Left ventricle myocardium inferior (tissue), 1 donor: ENCODE measurements at regions not wholly inside any gene's neighbourhood (a gene's known extent, or its start where the extent isn't known, plus 50 kb on each side); places are given as distances from the start of the nearest gene placed in this dataset.

Experiments used
- DNase-seq: peaks from one replicate; pipeline ENCODE4 v3.0.0-alpha.2; 2020
- H3K27ac ChIP-seq: fragments of 200-600 bp; replicated peaks from 2 replicates; pipeline ENCODE4 v1.8.0; 2021
- H3K27me3 ChIP-seq: fragments of 200-600 bp; 2 replicates; pipeline ENCODE4 v1.8.0; 2021; ENCODE audit warnings: low read depth
- H3K36me3 ChIP-seq: fragments of 200-600 bp; 2 replicates; pipeline ENCODE4 v1.8.0; 2021
- H3K4me1 ChIP-seq: fragments of 200-600 bp; 2 replicates; pipeline ENCODE4 v1.8.0; 2021
- H3K4me3 ChIP-seq: fragments of 200-600 bp; 2 replicates; pipeline ENCODE4 v1.8.0; 2021; ENCODE audit warnings: mild to moderate bottlenecking, moderate library complexity
- H3K9me3 ChIP-seq: fragments of 200-600 bp; replicated peaks from 2 replicates; pipeline ENCODE4 v1.8.0; 2021
- CTCF ChIP-seq: fragments of 200-600 bp; IDR thresholded peaks from 2 replicates; pipeline ENCODE4 v1.8.0; 2021; ENCODE audit warnings: antibody characterized with exemption, mild to moderate bottlenecking, borderline replicate concordance
- intact Hi-C: fragments of 100-400 bp; cut with micrococcal nuclease; formaldehyde crosslinking; loops from one replicate; pipeline ENCODE4 v1.11.0; 2022
- donor health status: DM: no; HTN: yes; CAD: no; lungs with severe emphysema.

- Histone ChIP-seq H3K4me3 (no peak overlapping the region), H3K4me1 (peaks cover 12% of the 10 kb centered on the region), H3K36me3 (no peaks in the 10 kb centered on the region), H3K27ac (no peak overlapping the region), H3K27me3 (no peaks in the 10 kb centered on the region), H3K9me3 (peaks cover 10% of the 10 kb centered on the region)
- DNase-seq = no peak
- intact Hi-C loops = no loop called here
- TF ChIP-seq CTCF = no peak
Observed at GRCh38 chr4:152011469-152011868, 250.7 kb upstream of the GATB start.

- H3K36me3 ChIP-seq = no peaks in the 10 kb centered on the region
- H3K27ac ChIP-seq = no peak overlapping the region
- TF ChIP-seq CTCF = no peak
- no peaks in the 10 kb centered on the region for H3K27me3 ChIP-seq
- H3K9me3 ChIP-seq = peaks cover 10% of the 10 kb centered on the region
- no peak for DNase-seq
- intact Hi-C loops = no loop called here
- no peak overlapping the region for H3K4me3 ChIP-seq
- peaks cover 12% of the 10 kb centered on the region for H3K4me1 ChIP-seq
Observed at GRCh38 chr4:152010710-152011079, 249.9 kb upstream of the GATB start.

- DNase-seq = no peak
- peaks cover 12% of the 10 kb centered on the region for H3K4me1 ChIP-seq
- H3K9me3 ChIP-seq = peaks cover 10% of the 10 kb centered on the region
- no peak overlapping the region for H3K27ac ChIP-seq
- no peak overlapping the region for H3K4me3 ChIP-seq
- H3K36me3 ChIP-seq = no peaks in the 10 kb centered on the region
- intact Hi-C loops = loop anchor here (5.0 kb wide), 1 partner anchor 1792 kb away; no protein-coding TSS in a partner anchor
- no peak for TF ChIP-seq CTCF
- H3K27me3 ChIP-seq = no peaks in the 10 kb centered on the region
Observed at GRCh38 chr4:152009983-152010709, 249.3 kb upstream of the GATB start.

- Histone ChIP-seq H3K4me1 (peaks cover 12% of the 10 kb centered on the region), H3K27me3 (no peaks in the 10 kb centered on the region), H3K27ac (no peak overlapping the region), H3K9me3 (peaks cover 10% of the 10 kb centered on the region), H3K4me3 (no peak overlapping the region), H3K36me3 (no peaks in the 10 kb centered on the region)
- no peak for DNase-seq
- intact Hi-C loops = loop anchor here (5.0 kb wide), 1 partner anchor 1793 kb away; no protein-coding TSS in a partner anchor
- TF ChIP-seq CTCF = no peak
Observed at GRCh38 chr4:152009031-152009670, 248.3 kb upstream of the GATB start.

- H3K36me3 ChIP-seq = no peaks in the 10 kb centered on the region
- no peaks in the 10 kb centered on the region for H3K9me3 ChIP-seq
- H3K4me1 ChIP-seq = peaks cover 12% of the 10 kb centered on the region
- no peak for DNase-seq
- H3K27ac ChIP-seq = no peak overlapping the region
- H3K4me3 ChIP-seq = no peak overlapping the region
- intact Hi-C loops = loop anchor here (5.0 kb wide), 1 partner anchor 1795 kb away; no protein-coding TSS in a partner anchor
- no peaks in the 10 kb centered on the region for H3K27me3 ChIP-seq
- TF ChIP-seq CTCF = no peak
Observed at GRCh38 chr4:152007111-152007510, 246.3 kb upstream of the GATB start.
